H9 (cell line): ENCODE measurements at regions not wholly inside any gene's neighbourhood (a gene's known extent, or its start where the extent isn't known, plus 50 kb on each side); places are given as distances from the start of the nearest gene placed in this dataset.

Experiments
- DNase-seq: peaks from one replicate; pipeline ENCODE4 v3.0.0-alpha.2; 2017
- H2AFZ ChIP-seq: one replicate; pipeline ENCODE4 v1.6.1; 2013; ENCODE audit warnings: mild to moderate bottlenecking, low read length, control low read depth, moderate library complexity
- H2AK5ac ChIP-seq: 2 replicates; pipeline ENCODE4 v1.6.1; 2013; ENCODE audit warnings: low read length, control low read depth, mixed read lengths; ENCODE audit not compliant: insufficient read length
- H2BK120ac ChIP-seq: one replicate; pipeline ENCODE4 v1.6.1; 2013; ENCODE audit warnings: low read depth, mild to moderate bottlenecking, low read length, control low read depth, inconsistent platforms; ENCODE audit not compliant: poor library complexity, severe bottlenecking
- H2BK12ac ChIP-seq: 2 replicates; pipeline ENCODE4 v1.6.1; 2013; ENCODE audit warnings: low read length, control low read depth, mixed read lengths, low read depth; ENCODE audit not compliant: insufficient read length
- H2BK15ac ChIP-seq: 2 replicates; pipeline ENCODE4 v1.6.1; 2013; ENCODE audit warnings: low read depth, low read length, control low read depth
- H2BK20ac ChIP-seq: one replicate; pipeline ENCODE4 v1.6.1; 2013; ENCODE audit warnings: low read depth, mild to moderate bottlenecking, low read length, control low read depth, inconsistent platforms; ENCODE audit not compliant: poor library complexity, severe bottlenecking
- H2BK5ac ChIP-seq: 2 replicates; pipeline ENCODE4 v1.6.1; 2013; ENCODE audit warnings: low read length, control low read depth, mixed read lengths; ENCODE audit not compliant: insufficient read length
- H3K14ac ChIP-seq: 2 replicates; pipeline ENCODE4 v1.6.1; 2013; ENCODE audit warnings: low read length, control low read depth; ENCODE audit not compliant: insufficient read depth
- H3K18ac ChIP-seq: 2 replicates; pipeline ENCODE4 v1.6.1; 2013; ENCODE audit warnings: low read depth, mild to moderate bottlenecking, mixed read lengths, low read length, control low read depth; ENCODE audit not compliant: insufficient read length
- H3K23ac ChIP-seq: 2 replicates; pipeline ENCODE4 v1.6.1; 2013; ENCODE audit warnings: low read length, control low read depth, mixed read lengths, low read depth; ENCODE audit not compliant: insufficient read length
- H3K23me2 ChIP-seq: 2 replicates; pipeline ENCODE4 v1.6.1; 2013; ENCODE audit warnings: low read depth, mild to moderate bottlenecking, mixed read lengths, low read length, control low read depth; ENCODE audit not compliant: insufficient read length, poor library complexity, severe bottlenecking
- H3K27ac ChIP-seq: 2 replicates; pipeline ENCODE4 v1.5.1; 2013; ENCODE audit warnings: low read length, control low read depth, mixed read lengths, low read depth; ENCODE audit not compliant: insufficient read length
- H3K27me3 ChIP-seq: 2 replicates; pipeline ENCODE4 v1.6.1; 2013; ENCODE audit warnings: low read length, control low read depth, inconsistent platforms; ENCODE audit not compliant: insufficient read depth
- H3K4ac ChIP-seq: 2 replicates; pipeline ENCODE4 v1.6.1; 2013; ENCODE audit warnings: low read depth, mild to moderate bottlenecking, control low read depth, inconsistent platforms, low read length, moderate library complexity
- H3K4me1 ChIP-seq: 2 replicates; pipeline ENCODE4 v1.6.1; 2013; ENCODE audit warnings: low read length, control low read depth, inconsistent platforms; ENCODE audit not compliant: insufficient read depth
- H3K4me2 ChIP-seq: 2 replicates; pipeline ENCODE4 v1.6.1; 2013; ENCODE audit warnings: low read length, control low read depth, mixed read lengths; ENCODE audit not compliant: insufficient read length, insufficient read depth
- H3K56ac ChIP-seq: 2 replicates; pipeline ENCODE4 v1.6.1; 2013; ENCODE audit warnings: low read depth, mild to moderate bottlenecking, mixed read lengths, low read length, control low read depth; ENCODE audit not compliant: insufficient read length
- H3K79me1 ChIP-seq: 2 replicates; pipeline ENCODE4 v1.6.1; 2013; ENCODE audit warnings: low read depth, mild to moderate bottlenecking, moderate library complexity, low read length, control low read depth, inconsistent platforms; ENCODE audit not compliant: insufficient read depth, poor library complexity, severe bottlenecking
- H3K79me2 ChIP-seq: 2 replicates; pipeline ENCODE4 v1.6.1; 2013; ENCODE audit warnings: low read length, control low read depth, inconsistent platforms; ENCODE audit not compliant: insufficient read depth
- H3K9ac ChIP-seq: 2 replicates; pipeline ENCODE4 v1.6.1; 2013; ENCODE audit warnings: low read length, control low read depth, mixed read lengths; ENCODE audit not compliant: insufficient read length; ENCODE audit errors: extremely low read depth
- H3K9me3 ChIP-seq: one replicate; pipeline ENCODE4 v1.6.1; 2013; ENCODE audit warnings: low read depth, low read length, inconsistent platforms; ENCODE audit not compliant: control insufficient read depth
- H3T11ph ChIP-seq: one replicate; pipeline ENCODE4 v1.6.1; 2013; ENCODE audit warnings: mild to moderate bottlenecking, low read length, control low read depth, inconsistent platforms
- H4K20me1 ChIP-seq: one replicate; pipeline ENCODE4 v1.6.1; 2013; ENCODE audit not compliant: control insufficient read depth, insufficient read length, insufficient read depth
- H4K5ac ChIP-seq: 2 replicates; pipeline ENCODE4 v1.6.1; 2013; ENCODE audit warnings: low read depth, mild to moderate bottlenecking, mixed read lengths, low read length, control low read depth; ENCODE audit not compliant: insufficient read length
- H4K8ac ChIP-seq: replicated peaks from 2 replicates; pipeline ENCODE4 v1.6.1; 2013; ENCODE audit warnings: low read length, control low read depth, mixed read lengths, low read depth; ENCODE audit not compliant: insufficient read length
- H4K91ac ChIP-seq: 2 replicates; pipeline ENCODE4 v1.6.1; 2013; ENCODE audit warnings: low read depth, mild to moderate bottlenecking, moderate library complexity, mixed read lengths, low read length, control low read depth; ENCODE audit not compliant: insufficient read length
- H3K27ac Mint-ChIP-seq, 3 experiments: 2 replicates in 2 of 3; 3 replicates in 1 of 3; pipeline ENCODE4 v1.8.0; 2020 to 2021; ENCODE audit warnings: mixed read lengths in 3 of 3, mild to moderate bottlenecking in 1 of 3, moderate library complexity in 1 of 3
- H3K27me3 Mint-ChIP-seq: 2 replicates; pipeline ENCODE4 v1.8.0; 2021; ENCODE audit warnings: low read depth, mild to moderate bottlenecking, moderate library complexity, mixed read lengths
- H3K36me3 Mint-ChIP-seq, 3 experiments: 2 replicates in 2 of 3; 3 replicates in 1 of 3; pipeline ENCODE4 v1.8.0; 2020 to 2021; ENCODE audit warnings: low read depth in 3 of 3, mixed read lengths in 3 of 3; ENCODE audit not compliant: insufficient read depth in 1 of 3
- H3K4me1 Mint-ChIP-seq, 2 experiments: 2 replicates each; pipeline ENCODE4 v1.8.0; 2020; ENCODE audit warnings: mixed read lengths in 2 of 2
- H3K4me3 Mint-ChIP-seq, 2 experiments: 2 replicates in 1 of 2; 3 replicates in 1 of 2; pipeline ENCODE4 v1.8.0; 2020 to 2021; ENCODE audit warnings: mild to moderate bottlenecking in 2 of 2, mixed read lengths in 2 of 2, moderate library complexity in 1 of 2
- H3K9me3 Mint-ChIP-seq, 2 experiments: 2 replicates in 1 of 2; 3 replicates in 1 of 2; pipeline ENCODE4 v1.8.0; 2020; ENCODE audit warnings: mild to moderate bottlenecking in 2 of 2, mixed read lengths in 2 of 2, moderate library complexity in 1 of 2
- WGBS: extraction: QIAGEN DNeasy Blood & Tissue Kit; methylation state at CpG from one replicate; pipeline ENCODE4 v1.1.7; 2013; ENCODE audit warnings: missing lambda C conversion rate, low lambda C conversion rate, mixed read lengths; ENCODE audit not compliant: insufficient read length; ENCODE audit errors: extremely low coverage; 5-methylcytosine and 5-hydroxymethylcytosine counted together
- TF ChIP-seq, protein P1 (sequence below): fragments of 200-600 bp; sonication (generic); conservative IDR thresholded peaks from 3 replicates; pipeline ENCODE4 v1.8.0; 2021; ENCODE audit warnings: antibody characterized with exemption, mild to moderate bottlenecking

- no peak overlapping the region for H3K56ac ChIP-seq
- peaks cover 7 to 9% of the 10 kb centered on the region in 2 experiments for H3K4me1 Mint-ChIP-seq
- peaks cover 7 to 8% of the 10 kb centered on the region in 2 experiments; a peak in 2 of 5 replicates for H3K9me3 Mint-ChIP-seq
- no peaks in the 10 kb centered on the region for H3K9me3 ChIP-seq
- H3K4me2 ChIP-seq = no peak overlapping the region
- no peaks in the 10 kb centered on the region for H3K79me1 ChIP-seq
- no peaks in the 10 kb centered on the region for H3K27me3 Mint-ChIP-seq
- H3K4me3 Mint-ChIP-seq = no peak overlapping the region
- H3K4me1 ChIP-seq = no peaks in the 10 kb centered on the region; the same call in 1 of the 2 replicates
- no peak overlapping the region for H3K9ac ChIP-seq
- H4K8ac ChIP-seq = no peak overlapping the region
- H3K36me3 Mint-ChIP-seq = no peaks in the 10 kb centered on the region
- H3K27ac ChIP-seq = no peak overlapping the region
- H3K4ac ChIP-seq = no peak overlapping the region
- peak overlapping the region in 2 of 3 experiments; percentile 36 to 70; a peak in 1 of 7 replicates for H3K27ac Mint-ChIP-seq
- H2BK120ac ChIP-seq = no peak overlapping the region
- H4K20me1 ChIP-seq = no peaks in the 10 kb centered on the region
- no peak overlapping the region for H2BK15ac ChIP-seq
- no peak overlapping the region for H3T11ph ChIP-seq
- H2BK12ac ChIP-seq = no peak overlapping the region
- H4K91ac ChIP-seq = no peak overlapping the region
- H4K5ac ChIP-seq = no peak overlapping the region
- WGBS = no CpG with 5 or more reads among the region's 3 CpGs
- H3K14ac ChIP-seq = no peak overlapping the region
- no peak overlapping the region for H2AK5ac ChIP-seq
- no peaks in the 10 kb centered on the region for H3K27me3 ChIP-seq
- no peaks in the 10 kb centered on the region for H3K23me2 ChIP-seq
- no peak overlapping the region for H3K18ac ChIP-seq
- no peaks in the 10 kb centered on the region for H3K79me2 ChIP-seq
- no peak overlapping the region for H2BK5ac ChIP-seq
- no peak overlapping the region for H3K23ac ChIP-seq
- H2AFZ ChIP-seq = no peak overlapping the region
- no peak for DNase-seq
- no peak overlapping the region for H2BK20ac ChIP-seq
- TF ChIP-seq, protein P1, sequence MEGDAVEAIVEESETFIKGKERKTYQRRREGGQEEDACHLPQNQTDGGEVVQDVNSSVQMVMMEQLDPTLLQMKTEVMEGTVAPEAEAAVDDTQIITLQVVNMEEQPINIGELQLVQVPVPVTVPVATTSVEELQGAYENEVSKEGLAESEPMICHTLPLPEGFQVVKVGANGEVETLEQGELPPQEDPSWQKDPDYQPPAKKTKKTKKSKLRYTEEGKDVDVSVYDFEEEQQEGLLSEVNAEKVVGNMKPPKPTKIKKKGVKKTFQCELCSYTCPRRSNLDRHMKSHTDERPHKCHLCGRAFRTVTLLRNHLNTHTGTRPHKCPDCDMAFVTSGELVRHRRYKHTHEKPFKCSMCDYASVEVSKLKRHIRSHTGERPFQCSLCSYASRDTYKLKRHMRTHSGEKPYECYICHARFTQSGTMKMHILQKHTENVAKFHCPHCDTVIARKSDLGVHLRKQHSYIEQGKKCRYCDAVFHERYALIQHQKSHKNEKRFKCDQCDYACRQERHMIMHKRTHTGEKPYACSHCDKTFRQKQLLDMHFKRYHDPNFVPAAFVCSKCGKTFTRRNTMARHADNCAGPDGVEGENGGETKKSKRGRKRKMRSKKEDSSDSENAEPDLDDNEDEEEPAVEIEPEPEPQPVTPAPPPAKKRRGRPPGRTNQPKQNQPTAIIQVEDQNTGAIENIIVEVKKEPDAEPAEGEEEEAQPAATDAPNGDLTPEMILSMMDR = no peak
These were observed 195.6 kb downstream of the RGS9 start for GRCh38 chr17:65332779-65333178.
